ENCODE measurements at regions not wholly inside any gene's neighbourhood (a gene's known extent, or its start where the extent isn't known, plus 50 kb on each side); places are given as distances from the start of the nearest gene placed in this dataset.

GRCh38 chr6:30424549-30424948, 64.8 kb upstream of the HLA-E start:
- Histone ChIP-seq H3K4me1 (ENCODE audit: control insufficient read depth, insufficient read depth, low read length) (no peaks in the 10 kb centered on the region), H3K36me3 (ENCODE audit: control insufficient read depth, insufficient read depth, low read length) (no peaks in the 10 kb centered on the region), H3K27me3 (ENCODE audit: control insufficient read depth, insufficient read depth, low read length) (peaks cover 7% of the 10 kb centered on the region), H3K27ac (ENCODE audit: low read length) (no peak overlapping the region), H3K9me3 (ENCODE audit: control insufficient read depth, insufficient read depth, low read depth, low read length) (no peaks in the 10 kb centered on the region), H3K4me3 (ENCODE audit: low read depth in 2 of 2, low read length in 2 of 2) (no peak overlapping the region)
- in situ Hi-C loops (cut with HindIII; ENCODE audit: low pct_unique_long_range_greater_than_20kb, low sequenced_read_pairs) (no loop called here), intact Hi-C loops (cut with micrococcal nuclease; ENCODE audit: unreplicated experiment) (no loop called here)
- no peak for TF ChIP-seq CTCF (IDR thresholded peaks at IDR 0.05)
- TF ChIP-seq TCF7L2 (IDR thresholded peaks at IDR 0.05; ENCODE audit: low read depth, low read length) = no peak
- no peak for TF ChIP-seq SIN3A (IDR thresholded peaks at IDR 0.05; ENCODE audit: borderline replicate concordance, insufficient read depth, low read depth, low read length)
- TF ChIP-seq POLR2AphosphoS5 (IDR thresholded peaks at IDR 0.05; ENCODE audit: low read depth, low read length) = no peak
- TF ChIP-seq REST (IDR thresholded peaks at IDR 0.05; ENCODE audit: insufficient read depth in 1 of 2, low read depth in 2 of 2, low read length in 1 of 2) = no peak
- BruUV-seq (replicated peaks) = no TSS peak
- ATAC-seq = no peak
- no peak for DNase-seq (ENCODE audit: low read depth, low spot score)
- ChIA-PET POLR2A (no interaction called here), CTCF (interaction anchor here (1.0 kb wide), 1 partner anchor 14 kb away, joined by 3 read pairs; no protein-coding TSS in a partner anchor)

All from Panc1 (cell line).